H9 (cell line): ENCODE measurements at regions not wholly inside any gene's neighbourhood (a gene's known extent, or its start where the extent isn't known, plus 50 kb on each side); places are given as distances from the start of the nearest gene placed in this dataset.

Experiments used
- DNase-seq: peaks from one replicate; pipeline ENCODE4 v3.0.0-alpha.2; 2017
- H2AFZ ChIP-seq: one replicate; pipeline ENCODE4 v1.6.1; 2013; ENCODE audit warnings: mild to moderate bottlenecking, low read length, control low read depth, moderate library complexity
- H2AK5ac ChIP-seq: 2 replicates; pipeline ENCODE4 v1.6.1; 2013; ENCODE audit warnings: low read length, control low read depth, mixed read lengths; ENCODE audit not compliant: insufficient read length
- H2BK120ac ChIP-seq: one replicate; pipeline ENCODE4 v1.6.1; 2013; ENCODE audit warnings: low read depth, mild to moderate bottlenecking, low read length, control low read depth, inconsistent platforms; ENCODE audit not compliant: poor library complexity, severe bottlenecking
- H2BK12ac ChIP-seq: 2 replicates; pipeline ENCODE4 v1.6.1; 2013; ENCODE audit warnings: low read length, control low read depth, mixed read lengths, low read depth; ENCODE audit not compliant: insufficient read length
- H2BK15ac ChIP-seq: 2 replicates; pipeline ENCODE4 v1.6.1; 2013; ENCODE audit warnings: low read depth, low read length, control low read depth
- H2BK20ac ChIP-seq: one replicate; pipeline ENCODE4 v1.6.1; 2013; ENCODE audit warnings: low read depth, mild to moderate bottlenecking, low read length, control low read depth, inconsistent platforms; ENCODE audit not compliant: poor library complexity, severe bottlenecking
- H2BK5ac ChIP-seq: 2 replicates; pipeline ENCODE4 v1.6.1; 2013; ENCODE audit warnings: low read length, control low read depth, mixed read lengths; ENCODE audit not compliant: insufficient read length
- H3K14ac ChIP-seq: 2 replicates; pipeline ENCODE4 v1.6.1; 2013; ENCODE audit warnings: low read length, control low read depth; ENCODE audit not compliant: insufficient read depth
- H3K18ac ChIP-seq: 2 replicates; pipeline ENCODE4 v1.6.1; 2013; ENCODE audit warnings: low read depth, mild to moderate bottlenecking, mixed read lengths, low read length, control low read depth; ENCODE audit not compliant: insufficient read length
- H3K23ac ChIP-seq: 2 replicates; pipeline ENCODE4 v1.6.1; 2013; ENCODE audit warnings: low read length, control low read depth, mixed read lengths, low read depth; ENCODE audit not compliant: insufficient read length
- H3K23me2 ChIP-seq: 2 replicates; pipeline ENCODE4 v1.6.1; 2013; ENCODE audit warnings: low read depth, mild to moderate bottlenecking, mixed read lengths, low read length, control low read depth; ENCODE audit not compliant: insufficient read length, poor library complexity, severe bottlenecking
- H3K27ac ChIP-seq: 2 replicates; pipeline ENCODE4 v1.5.1; 2013; ENCODE audit warnings: low read length, control low read depth, mixed read lengths, low read depth; ENCODE audit not compliant: insufficient read length
- H3K27me3 ChIP-seq: 2 replicates; pipeline ENCODE4 v1.6.1; 2013; ENCODE audit warnings: low read length, control low read depth, inconsistent platforms; ENCODE audit not compliant: insufficient read depth
- H3K4ac ChIP-seq: 2 replicates; pipeline ENCODE4 v1.6.1; 2013; ENCODE audit warnings: low read depth, mild to moderate bottlenecking, control low read depth, inconsistent platforms, low read length, moderate library complexity
- H3K4me1 ChIP-seq: 2 replicates; pipeline ENCODE4 v1.6.1; 2013; ENCODE audit warnings: low read length, control low read depth, inconsistent platforms; ENCODE audit not compliant: insufficient read depth
- H3K4me2 ChIP-seq: 2 replicates; pipeline ENCODE4 v1.6.1; 2013; ENCODE audit warnings: low read length, control low read depth, mixed read lengths; ENCODE audit not compliant: insufficient read length, insufficient read depth
- H3K56ac ChIP-seq: 2 replicates; pipeline ENCODE4 v1.6.1; 2013; ENCODE audit warnings: low read depth, mild to moderate bottlenecking, mixed read lengths, low read length, control low read depth; ENCODE audit not compliant: insufficient read length
- H3K79me1 ChIP-seq: 2 replicates; pipeline ENCODE4 v1.6.1; 2013; ENCODE audit warnings: low read depth, mild to moderate bottlenecking, moderate library complexity, low read length, control low read depth, inconsistent platforms; ENCODE audit not compliant: insufficient read depth, poor library complexity, severe bottlenecking
- H3K79me2 ChIP-seq: 2 replicates; pipeline ENCODE4 v1.6.1; 2013; ENCODE audit warnings: low read length, control low read depth, inconsistent platforms; ENCODE audit not compliant: insufficient read depth
- H3K9ac ChIP-seq: 2 replicates; pipeline ENCODE4 v1.6.1; 2013; ENCODE audit warnings: low read length, control low read depth, mixed read lengths; ENCODE audit not compliant: insufficient read length; ENCODE audit errors: extremely low read depth
- H3K9me3 ChIP-seq: one replicate; pipeline ENCODE4 v1.6.1; 2013; ENCODE audit warnings: low read depth, low read length, inconsistent platforms; ENCODE audit not compliant: control insufficient read depth
- H3T11ph ChIP-seq: one replicate; pipeline ENCODE4 v1.6.1; 2013; ENCODE audit warnings: mild to moderate bottlenecking, low read length, control low read depth, inconsistent platforms
- H4K20me1 ChIP-seq: one replicate; pipeline ENCODE4 v1.6.1; 2013; ENCODE audit not compliant: control insufficient read depth, insufficient read length, insufficient read depth
- H4K5ac ChIP-seq: 2 replicates; pipeline ENCODE4 v1.6.1; 2013; ENCODE audit warnings: low read depth, mild to moderate bottlenecking, mixed read lengths, low read length, control low read depth; ENCODE audit not compliant: insufficient read length
- H4K8ac ChIP-seq: replicated peaks from 2 replicates; pipeline ENCODE4 v1.6.1; 2013; ENCODE audit warnings: low read length, control low read depth, mixed read lengths, low read depth; ENCODE audit not compliant: insufficient read length
- H4K91ac ChIP-seq: 2 replicates; pipeline ENCODE4 v1.6.1; 2013; ENCODE audit warnings: low read depth, mild to moderate bottlenecking, moderate library complexity, mixed read lengths, low read length, control low read depth; ENCODE audit not compliant: insufficient read length
- H3K27ac Mint-ChIP-seq, 3 experiments: 2 replicates in 2 of 3; 3 replicates in 1 of 3; pipeline ENCODE4 v1.8.0; 2020 to 2021; ENCODE audit warnings: mixed read lengths in 3 of 3, mild to moderate bottlenecking in 1 of 3, moderate library complexity in 1 of 3
- H3K27me3 Mint-ChIP-seq: 2 replicates; pipeline ENCODE4 v1.8.0; 2021; ENCODE audit warnings: low read depth, mild to moderate bottlenecking, moderate library complexity, mixed read lengths
- H3K36me3 Mint-ChIP-seq, 3 experiments: 2 replicates in 2 of 3; 3 replicates in 1 of 3; pipeline ENCODE4 v1.8.0; 2020 to 2021; ENCODE audit warnings: low read depth in 3 of 3, mixed read lengths in 3 of 3; ENCODE audit not compliant: insufficient read depth in 1 of 3
- H3K4me1 Mint-ChIP-seq, 2 experiments: 2 replicates each; pipeline ENCODE4 v1.8.0; 2020; ENCODE audit warnings: mixed read lengths in 2 of 2
- H3K4me3 Mint-ChIP-seq, 2 experiments: 2 replicates in 1 of 2; 3 replicates in 1 of 2; pipeline ENCODE4 v1.8.0; 2020 to 2021; ENCODE audit warnings: mild to moderate bottlenecking in 2 of 2, mixed read lengths in 2 of 2, moderate library complexity in 1 of 2
- H3K9me3 Mint-ChIP-seq, 2 experiments: 2 replicates in 1 of 2; 3 replicates in 1 of 2; pipeline ENCODE4 v1.8.0; 2020; ENCODE audit warnings: mild to moderate bottlenecking in 2 of 2, mixed read lengths in 2 of 2, moderate library complexity in 1 of 2
- CTCF ChIP-seq: fragments of 200-600 bp; sonication (generic); conservative IDR thresholded peaks from 3 replicates; pipeline ENCODE4 v1.8.0; 2021; ENCODE audit warnings: antibody characterized with exemption, mild to moderate bottlenecking
- WGBS: extraction: QIAGEN DNeasy Blood & Tissue Kit; methylation state at CpG from one replicate; pipeline ENCODE4 v1.1.7; 2013; ENCODE audit warnings: missing lambda C conversion rate, low lambda C conversion rate, mixed read lengths; ENCODE audit not compliant: insufficient read length; ENCODE audit errors: extremely low coverage; 5-methylcytosine and 5-hydroxymethylcytosine counted together

GRCh38 chr5:74149395-74149794 is 491.1 kb downstream of the ENC1 start:
- H3K79me1 ChIP-seq = no peaks in the 10 kb centered on the region
- H2AK5ac ChIP-seq = no peak overlapping the region
- no peak overlapping the region for H2BK120ac ChIP-seq
- no peak overlapping the region for H4K5ac ChIP-seq
- no peak overlapping the region for H3K4me3 Mint-ChIP-seq
- H3K79me2 ChIP-seq = no peaks in the 10 kb centered on the region
- no peak overlapping the region for H3K23ac ChIP-seq
- H2BK12ac ChIP-seq = no peak overlapping the region
- no peak for DNase-seq
- H4K20me1 ChIP-seq = no peaks in the 10 kb centered on the region
- H3K27ac ChIP-seq = no peak overlapping the region
- no peaks in the 10 kb centered on the region for H3K36me3 Mint-ChIP-seq
- no peaks in the 10 kb centered on the region for H3K27me3 Mint-ChIP-seq
- H3K23me2 ChIP-seq = no peaks in the 10 kb centered on the region
- no peak overlapping the region for H2BK20ac ChIP-seq
- H4K8ac ChIP-seq = no peak overlapping the region
- no peak overlapping the region for H2BK5ac ChIP-seq
- H3T11ph ChIP-seq = no peak overlapping the region
- no peak for TF ChIP-seq CTCF
- H3K4me1 Mint-ChIP-seq = no peaks in the 10 kb centered on the region
- no CpG with 5 or more reads among the region's 3 CpGs for WGBS
- H3K4me1 ChIP-seq = no peaks in the 10 kb centered on the region
- no peaks in the 10 kb centered on the region for H3K9me3 ChIP-seq
- H3K4ac ChIP-seq = no peak overlapping the region
- H2BK15ac ChIP-seq = no peak overlapping the region
- H3K14ac ChIP-seq = no peak overlapping the region
- no peak overlapping the region for H3K27ac Mint-ChIP-seq
- H2AFZ ChIP-seq = no peak overlapping the region
- H3K9me3 Mint-ChIP-seq = no peaks in the 10 kb centered on the region
- H3K9ac ChIP-seq = no peak overlapping the region
- no peak overlapping the region for H3K18ac ChIP-seq
- H4K91ac ChIP-seq = no peak overlapping the region
- no peak overlapping the region for H3K56ac ChIP-seq
- no peaks in the 10 kb centered on the region for H3K27me3 ChIP-seq
- no peak overlapping the region for H3K4me2 ChIP-seq
